ENCODE measurements at regions not wholly inside any gene's neighbourhood (a gene's known extent, or its start where the extent isn't known, plus 50 kb on each side); places are given as distances from the start of the nearest gene placed in this dataset.

DNA sequence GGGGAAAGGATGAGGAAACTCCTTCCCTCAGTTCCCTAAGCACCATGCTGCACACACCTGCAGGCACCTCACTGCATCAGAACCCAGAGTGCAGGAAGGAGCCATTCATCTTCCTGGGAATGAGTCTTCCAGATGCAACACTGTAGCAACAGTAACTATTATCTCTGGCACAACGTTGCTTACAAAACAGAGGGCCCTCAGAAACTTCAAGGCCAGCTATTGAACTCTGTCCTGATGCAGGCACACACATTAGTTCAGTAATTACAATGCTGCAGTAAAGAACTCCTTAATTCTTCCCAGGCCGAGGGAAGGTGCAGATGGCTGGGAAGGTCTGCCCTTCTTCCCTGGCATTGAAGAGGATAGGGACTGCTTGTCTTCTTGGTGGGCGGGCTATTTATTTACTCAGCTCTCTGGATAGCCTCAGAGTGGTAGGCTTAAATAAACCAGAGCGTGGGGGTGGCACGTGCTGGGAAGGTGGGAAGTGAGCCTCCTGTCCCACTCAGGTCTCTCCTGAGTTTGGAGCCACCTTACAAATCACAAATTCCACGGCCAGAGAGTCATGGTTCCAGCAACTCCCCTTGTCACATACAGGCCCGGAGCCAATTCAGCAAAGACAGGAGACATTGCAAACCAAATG, 125.1 kb upstream of the JCAD start:
- H3K9me3 ChIP-seq (ENCODE audit: control insufficient read depth, low read length), result no peaks in the 10 kb centered on the region
- no peak for DNase-seq
- no peaks in the 10 kb centered on the region for H3K36me3 ChIP-seq (ENCODE audit: control insufficient read depth in 1 of 2, insufficient read depth in 2 of 2, low read length in 1 of 2)
- no peak overlapping the region for H3K4me3 ChIP-seq (ENCODE audit: low read length in 2 of 2)
- H3K27ac ChIP-seq (ENCODE audit: low read depth in 1 of 2, low read length in 2 of 2), result no peak overlapping the region
- intact Hi-C loops (cut with DNase I), result no loop called here
- H3K27me3 ChIP-seq (ENCODE audit: control insufficient read depth in 1 of 2, insufficient read depth in 2 of 2, low read length in 1 of 2), result no peaks in the 10 kb centered on the region
- no peak for ATAC-seq (ENCODE audit: low FRiP score)
- 86 to 87% methylated on average over 7 of the region's 7 CpGs for WGBS, 2 donors
- H3K4me1 ChIP-seq (ENCODE audit: control insufficient read depth in 1 of 2, insufficient read depth in 2 of 2, low read length in 2 of 2), result peaks cover 0 to 2% of the 10 kb centered on the region in 2 donors

DNA sequence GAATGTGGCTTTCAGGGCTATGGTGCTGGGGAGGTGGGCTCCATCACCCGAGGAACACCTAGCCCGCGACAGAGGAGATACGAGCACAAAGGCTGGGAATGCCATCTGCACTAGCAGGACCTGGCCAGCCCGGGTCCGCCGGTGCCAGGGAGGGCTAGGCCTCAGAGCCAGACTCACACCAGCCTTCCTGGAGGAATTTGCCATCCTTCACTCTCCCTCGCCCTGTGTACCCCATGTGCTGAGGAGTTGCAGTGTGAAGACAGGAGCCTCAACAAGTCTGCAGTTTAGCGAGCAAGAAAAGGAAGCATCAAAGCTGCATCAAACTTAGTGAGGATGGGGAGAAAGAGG, 123.6 kb upstream of the JCAD start:
- 31 to 40% methylated on average over 9 of the region's 9 CpGs for WGBS, 2 donors
- H3K27ac ChIP-seq (ENCODE audit: low read depth in 1 of 2, low read length in 2 of 2), result no peak overlapping the region
- DNase-seq (peak in 1 of 2 donors; percentile 77), ATAC-seq (ENCODE audit: low FRiP score) (no peak)
- H3K9me3 ChIP-seq (ENCODE audit: control insufficient read depth, low read length), result no peaks in the 10 kb centered on the region
- no peak overlapping the region for H3K4me3 ChIP-seq (ENCODE audit: low read length in 2 of 2)
- no peaks in the 10 kb centered on the region for H3K36me3 ChIP-seq (ENCODE audit: control insufficient read depth in 1 of 2, insufficient read depth in 2 of 2, low read length in 1 of 2)
- peaks cover 0 to 2% of the 10 kb centered on the region in 2 donors for H3K4me1 ChIP-seq (ENCODE audit: control insufficient read depth in 1 of 2, insufficient read depth in 2 of 2, low read length in 2 of 2)
- no peaks in the 10 kb centered on the region for H3K27me3 ChIP-seq (ENCODE audit: control insufficient read depth in 1 of 2, insufficient read depth in 2 of 2, low read length in 1 of 2)
- intact Hi-C loops (cut with DNase I), result no loop called here

DNA sequence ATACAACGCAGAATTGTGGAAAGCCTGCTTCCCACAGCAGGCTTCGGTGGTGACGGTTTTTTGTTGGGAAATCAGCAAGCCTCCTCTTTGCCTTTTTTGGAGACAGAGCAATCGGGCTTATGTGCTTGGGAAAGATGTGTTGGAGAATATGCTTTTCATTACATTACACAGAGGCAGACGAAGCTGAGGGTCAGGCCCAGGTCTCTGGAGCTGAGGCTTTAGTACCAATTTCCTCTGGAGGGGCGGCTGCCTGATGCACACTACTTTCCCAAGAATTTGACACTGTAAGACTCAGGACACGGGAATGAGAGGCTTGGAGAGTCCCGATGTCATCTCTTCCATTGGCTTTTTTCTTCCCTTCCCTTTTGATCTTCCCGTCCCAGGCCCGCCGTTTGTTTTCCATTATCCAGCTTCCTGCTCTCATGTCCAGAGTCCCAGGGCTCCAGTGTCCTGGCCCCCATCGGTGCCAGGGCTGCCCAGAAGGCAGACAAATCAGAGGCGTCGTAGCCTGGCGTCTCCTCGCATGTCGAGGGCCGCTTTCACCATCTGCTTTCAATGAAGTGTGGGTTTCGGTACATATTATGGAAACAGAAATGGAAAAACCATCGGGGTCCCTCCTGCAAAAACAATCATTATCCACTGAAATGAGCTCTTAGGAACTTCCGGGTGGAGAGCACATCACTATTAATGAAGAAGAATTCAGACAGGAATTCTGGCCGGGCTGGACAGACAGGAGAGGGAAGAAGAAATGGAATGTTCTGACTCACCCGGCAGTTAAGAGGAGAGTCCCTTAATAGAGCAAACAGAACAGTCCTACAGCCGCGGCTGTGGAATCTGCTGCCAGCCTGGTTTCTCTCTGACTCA, 123.0 kb upstream of the JCAD start:
- peak overlapping the region in 1 of 2 donors; percentile 5 for H3K27ac ChIP-seq (ENCODE audit: low read depth in 1 of 2, low read length in 2 of 2)
- no peaks in the 10 kb centered on the region for H3K36me3 ChIP-seq (ENCODE audit: control insufficient read depth in 1 of 2, insufficient read depth in 2 of 2, low read length in 1 of 2)
- DNase-seq (peak in 1 of 2 donors; percentile 60), ATAC-seq (ENCODE audit: low FRiP score) (peak; percentile 66)
- peaks cover 0 to 2% of the 10 kb centered on the region in 2 donors for H3K4me1 ChIP-seq (ENCODE audit: control insufficient read depth in 1 of 2, insufficient read depth in 2 of 2, low read length in 2 of 2)
- 59 to 63% methylated on average over 25 of the region's 25 CpGs for WGBS, 2 donors
- no peak overlapping the region for H3K4me3 ChIP-seq (ENCODE audit: low read length in 2 of 2)
- no peaks in the 10 kb centered on the region for H3K27me3 ChIP-seq (ENCODE audit: control insufficient read depth in 1 of 2, insufficient read depth in 2 of 2, low read length in 1 of 2)
- H3K9me3 ChIP-seq (ENCODE audit: control insufficient read depth, low read length), result no peaks in the 10 kb centered on the region
- intact Hi-C loops (cut with DNase I), result no loop called here

DNA sequence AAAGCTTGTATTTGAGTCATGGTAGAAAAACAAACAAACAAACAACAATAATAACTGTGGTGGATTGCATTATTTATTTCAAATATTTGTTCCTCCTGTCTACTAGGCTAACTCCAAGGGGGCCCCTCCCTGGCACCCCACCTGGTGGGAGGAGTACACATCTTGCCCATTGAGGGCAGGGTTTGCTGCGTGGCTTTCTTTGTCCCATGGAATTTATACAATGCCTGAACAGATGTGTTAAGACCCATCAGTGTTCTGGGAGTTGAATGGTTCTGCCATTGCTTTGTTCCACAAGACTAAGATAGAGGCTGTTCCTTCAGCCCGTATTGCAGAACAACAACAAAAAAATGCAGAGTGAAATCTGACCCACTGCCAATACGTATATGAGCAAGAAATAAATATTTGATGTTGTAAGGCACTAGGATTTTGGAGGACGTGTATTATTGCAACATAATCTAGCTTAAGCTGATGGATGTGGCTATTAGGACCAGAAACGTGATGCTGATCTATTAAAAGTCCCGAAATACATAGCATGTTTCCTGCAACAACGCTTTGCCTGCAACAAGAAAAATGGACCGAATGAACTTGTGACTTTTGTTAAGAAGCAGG, 119.1 kb upstream of the JCAD start:
- WGBS, 2 donors, result 50 to 58% methylated on average over 8 of the region's 8 CpGs

DNA sequence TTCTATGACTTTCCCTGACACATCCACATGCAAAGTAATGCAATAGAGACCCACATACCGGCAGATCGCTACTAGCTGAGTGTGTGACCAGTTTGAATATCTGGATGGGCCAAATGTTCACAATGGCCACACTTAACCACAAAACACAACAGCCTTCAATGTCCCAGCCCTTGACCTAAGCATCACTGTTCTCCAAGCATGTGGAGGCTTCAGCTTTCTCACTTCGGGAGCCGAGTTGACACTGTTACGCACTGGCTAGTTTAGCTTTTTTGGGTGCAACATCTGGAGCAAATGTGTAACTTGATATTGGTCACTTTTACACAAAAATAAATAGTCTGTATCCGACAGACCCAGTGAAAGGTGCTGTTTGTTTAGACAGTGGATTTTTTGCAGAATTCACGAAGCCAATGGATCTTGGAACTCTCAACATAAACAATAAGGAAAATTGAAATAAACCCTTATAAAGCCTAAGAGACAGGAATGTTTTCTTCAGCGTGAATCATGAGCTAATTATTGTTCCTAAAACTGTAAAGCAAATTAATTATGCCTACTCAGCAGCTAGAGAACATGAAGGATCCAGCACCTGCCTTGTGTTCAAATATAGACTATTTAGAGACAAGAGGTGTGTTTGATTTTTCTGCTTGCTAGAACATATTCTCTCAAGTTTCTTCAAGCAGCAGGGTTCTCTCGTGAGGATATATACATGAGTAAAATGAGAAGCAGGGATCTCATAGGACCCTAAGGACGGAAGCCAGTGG, 117.6 kb upstream of the JCAD start:
- DNase-seq (no peak), ATAC-seq (ENCODE audit: low FRiP score) (no peak)
- no peak overlapping the region for H3K27ac ChIP-seq (ENCODE audit: low read depth in 1 of 2, low read length in 2 of 2)
- no peaks in the 10 kb centered on the region for H3K27me3 ChIP-seq (ENCODE audit: control insufficient read depth in 1 of 2, insufficient read depth in 2 of 2, low read length in 1 of 2)
- no peaks in the 10 kb centered on the region for H3K9me3 ChIP-seq (ENCODE audit: control insufficient read depth, low read length)
- 74 to 81% methylated on average over 10 of the region's 10 CpGs for WGBS, 2 donors
- H3K36me3 ChIP-seq (ENCODE audit: control insufficient read depth in 1 of 2, insufficient read depth in 2 of 2, low read length in 1 of 2), result no peaks in the 10 kb centered on the region
- intact Hi-C loops (cut with DNase I), result no loop called here
- no peak overlapping the region for H3K4me3 ChIP-seq (ENCODE audit: low read length in 2 of 2)
- no peaks in the 10 kb centered on the region for H3K4me1 ChIP-seq (ENCODE audit: control insufficient read depth in 1 of 2, insufficient read depth in 2 of 2, low read length in 2 of 2)

More for the DNA sequence above, 119.1 kb upstream of the JCAD start:
- H3K36me3 ChIP-seq (ENCODE audit: control insufficient read depth in 1 of 2, insufficient read depth in 2 of 2, low read length in 1 of 2), result no peaks in the 10 kb centered on the region
- no peaks in the 10 kb centered on the region for H3K9me3 ChIP-seq (ENCODE audit: control insufficient read depth, low read length)
- H3K4me3 ChIP-seq (ENCODE audit: low read length in 2 of 2), result no peak overlapping the region
- no peaks in the 10 kb centered on the region for H3K27me3 ChIP-seq (ENCODE audit: control insufficient read depth in 1 of 2, insufficient read depth in 2 of 2, low read length in 1 of 2)
- ATAC-seq (ENCODE audit: low FRiP score), result no peak
- no peak overlapping the region for H3K27ac ChIP-seq (ENCODE audit: low read depth in 1 of 2, low read length in 2 of 2)
- H3K4me1 ChIP-seq (ENCODE audit: control insufficient read depth in 1 of 2, insufficient read depth in 2 of 2, low read length in 2 of 2), result no peaks in the 10 kb centered on the region
- intact Hi-C loops (cut with DNase I), result no loop called here
- DNase-seq, result no peak

DNA sequence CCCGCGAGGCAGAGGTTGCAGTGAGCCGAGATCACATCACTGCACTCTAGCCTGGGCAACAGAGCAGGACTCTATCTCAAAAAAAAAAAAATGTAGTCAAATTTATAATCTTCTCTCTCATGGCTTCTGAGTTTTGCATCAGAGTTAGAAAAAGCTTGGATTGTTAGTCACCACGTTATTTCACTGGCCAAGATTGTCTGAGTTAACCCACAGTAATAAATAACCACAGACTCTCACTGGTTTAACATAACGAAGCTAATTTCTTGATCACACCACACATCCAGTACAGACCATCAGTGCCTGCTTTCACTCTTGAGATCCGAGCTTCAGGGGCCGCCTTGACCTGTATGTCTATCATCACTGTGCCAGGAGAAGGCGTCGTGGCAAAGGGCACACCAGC, 116.8 kb upstream of the JCAD start:
- intact Hi-C loops (cut with DNase I), result no loop called here
- Histone ChIP-seq H3K4me3 (ENCODE audit: low read length in 2 of 2) (no peak overlapping the region), H3K27ac (ENCODE audit: low read depth in 1 of 2, low read length in 2 of 2) (no peak overlapping the region), H3K4me1 (ENCODE audit: control insufficient read depth in 1 of 2, insufficient read depth in 2 of 2, low read length in 2 of 2) (no peaks in the 10 kb centered on the region), H3K9me3 (ENCODE audit: control insufficient read depth, low read length) (no peaks in the 10 kb centered on the region), H3K36me3 (ENCODE audit: control insufficient read depth in 1 of 2, insufficient read depth in 2 of 2, low read length in 1 of 2) (no peaks in the 10 kb centered on the region), H3K27me3 (ENCODE audit: control insufficient read depth in 1 of 2, insufficient read depth in 2 of 2, low read length in 1 of 2) (no peaks in the 10 kb centered on the region)
- 87 to 88% methylated on average over 9 of the region's 9 CpGs for WGBS, 2 donors
- DNase-seq, result no peak
- no peak for ATAC-seq (ENCODE audit: low FRiP score)

DNA sequence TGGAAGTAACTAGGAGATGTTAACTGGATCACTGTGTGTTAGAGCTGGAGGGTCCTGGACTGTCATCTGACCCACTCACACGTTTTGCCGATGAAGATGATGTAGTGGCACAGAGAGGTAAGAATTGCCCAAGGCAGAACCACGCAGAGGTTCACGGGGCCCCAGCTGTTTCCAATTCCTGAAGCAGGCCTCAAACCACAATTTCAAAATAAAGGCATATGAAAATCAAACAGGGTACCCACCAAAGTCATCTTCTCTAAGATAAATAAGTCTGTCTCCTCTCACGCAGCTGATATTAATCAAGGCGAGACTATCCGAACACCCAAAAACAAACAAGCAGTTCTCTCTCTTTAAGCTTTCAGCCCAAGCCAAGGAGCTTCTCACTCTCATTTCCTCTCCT, 113.3 kb upstream of the JCAD start:
- 73 to 79% methylated on average over 7 of the region's 7 CpGs for WGBS, 2 donors
- H3K36me3 ChIP-seq (ENCODE audit: control insufficient read depth in 1 of 2, insufficient read depth in 2 of 2, low read length in 1 of 2), result no peaks in the 10 kb centered on the region
- DNase-seq (no peak), ATAC-seq (ENCODE audit: low FRiP score) (no peak)
- intact Hi-C loops (cut with DNase I), result no loop called here
- H3K27me3 ChIP-seq (ENCODE audit: control insufficient read depth in 1 of 2, insufficient read depth in 2 of 2, low read length in 1 of 2), result no peaks in the 10 kb centered on the region
- H3K4me3 ChIP-seq (ENCODE audit: low read length in 2 of 2), result no peak overlapping the region
- no peak overlapping the region for H3K27ac ChIP-seq (ENCODE audit: low read depth in 1 of 2, low read length in 2 of 2)
- no peaks in the 10 kb centered on the region for H3K9me3 ChIP-seq (ENCODE audit: control insufficient read depth, low read length)
- H3K4me1 ChIP-seq (ENCODE audit: control insufficient read depth in 1 of 2, insufficient read depth in 2 of 2, low read length in 2 of 2), result no peaks in the 10 kb centered on the region

DNA sequence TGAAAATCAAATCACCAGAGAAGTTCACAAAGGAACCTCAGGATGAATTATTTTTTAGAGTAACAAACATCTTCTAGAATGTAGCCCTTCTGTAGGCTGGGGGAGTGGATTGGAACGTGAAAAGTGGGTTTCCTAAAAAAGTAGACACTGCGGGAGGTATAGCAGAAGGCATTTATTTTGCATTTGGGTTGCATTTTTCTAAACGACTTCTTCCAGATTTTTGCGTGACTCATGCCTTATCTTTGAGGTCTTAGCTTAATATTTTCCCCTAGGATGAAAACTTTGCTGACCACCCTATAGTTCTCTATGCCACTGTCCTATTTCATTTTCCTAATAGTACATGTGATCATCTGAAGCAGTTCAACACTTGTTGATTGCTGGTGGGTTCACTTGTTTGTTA, 112.7 kb upstream of the JCAD start:
- 83 to 84% methylated on average over 4 of the region's 4 CpGs for WGBS, 2 donors
- Histone ChIP-seq H3K27me3 (ENCODE audit: control insufficient read depth in 1 of 2, insufficient read depth in 2 of 2, low read length in 1 of 2) (no peaks in the 10 kb centered on the region), H3K36me3 (ENCODE audit: control insufficient read depth in 1 of 2, insufficient read depth in 2 of 2, low read length in 1 of 2) (no peaks in the 10 kb centered on the region), H3K27ac (ENCODE audit: low read depth in 1 of 2, low read length in 2 of 2) (no peak overlapping the region), H3K9me3 (ENCODE audit: control insufficient read depth, low read length) (no peaks in the 10 kb centered on the region), H3K4me1 (ENCODE audit: control insufficient read depth in 1 of 2, insufficient read depth in 2 of 2, low read length in 2 of 2) (no peaks in the 10 kb centered on the region), H3K4me3 (ENCODE audit: low read length in 2 of 2) (no peak overlapping the region)
- ATAC-seq (ENCODE audit: low FRiP score) (no peak), DNase-seq (no peak)
- intact Hi-C loops (cut with DNase I), result no loop called here

Data from aorta (tissue), 5 donors.